PFSK-1 (cell line): ENCODE measurements at regions not wholly inside any gene's neighbourhood (a gene's known extent, or its start where the extent isn't known, plus 50 kb on each side); places are given as distances from the start of the nearest gene placed in this dataset.

Experiments
- POLR2AphosphoS5 ChIP-seq: IDR thresholded peaks from 2 replicates; pipeline ENCODE4 v1.6.1; 2012; ENCODE audit warnings: low read depth, mild to moderate bottlenecking, control low read depth, low read length, moderate library complexity
- REST ChIP-seq, 2 experiments: IDR thresholded peaks; 2 replicates each; pipeline versions ENCODE4 v1.6.1 to v1.8.0; 2011 to 2012; ENCODE audit warnings: low read depth in 2 of 2, low read length in 2 of 2, control low read depth in 1 of 2, inconsistent platforms in 1 of 2, mild to moderate bottlenecking in 1 of 2, moderate library complexity in 1 of 2; ENCODE audit not compliant: insufficient read depth in 1 of 2
- SIN3A ChIP-seq: IDR thresholded peaks from 2 replicates; pipeline ENCODE4 v1.6.1; 2012; ENCODE audit warnings: mild to moderate bottlenecking, low read length, moderate library complexity, borderline replicate concordance; ENCODE audit not compliant: insufficient read depth

- TF ChIP-seq POLR2AphosphoS5 (no peak), REST (IDR thresholded peaks at IDR 0.05; ENCODE audit: insufficient read depth in 1 of 2, low read depth in 2 of 2, low read length in 2 of 2) (no peak), SIN3A (no peak)
Observed at GRCh38 chr5:93088592-93089389, 492.2 kb downstream of the NR2F1-AS1 start.
